IPS-15b (cell line): ENCODE measurements at regions not wholly inside any gene's neighbourhood (a gene's known extent, or its start where the extent isn't known, plus 50 kb on each side); places are given as distances from the start of the nearest gene placed in this dataset.

Experiments
- H3K27me3 ChIP-seq: one replicate; pipeline ENCODE4 v1.6.1; 2013; ENCODE audit warnings: low read length; ENCODE audit not compliant: control insufficient read depth, insufficient read depth
- H3K36me3 ChIP-seq: one replicate; pipeline ENCODE4 v1.6.1; 2013; ENCODE audit warnings: low read length; ENCODE audit not compliant: control insufficient read depth, insufficient read depth
- H3K4me1 ChIP-seq: one replicate; pipeline ENCODE4 v1.6.1; 2013; ENCODE audit warnings: mild to moderate bottlenecking, low read length; ENCODE audit not compliant: control insufficient read depth, insufficient read depth
- H3K4me3 ChIP-seq: one replicate; pipeline ENCODE4 v1.5.1; 2013; ENCODE audit warnings: low read depth, low read length
- H3K9ac ChIP-seq: one replicate; pipeline ENCODE4 v1.6.1; 2013; ENCODE audit warnings: low read depth, mild to moderate bottlenecking, low read length
- H3K9me3 ChIP-seq: one replicate; pipeline ENCODE4 v1.6.1; 2013; ENCODE audit warnings: mild to moderate bottlenecking, low read length; ENCODE audit not compliant: control insufficient read depth, insufficient read depth

DNA sequence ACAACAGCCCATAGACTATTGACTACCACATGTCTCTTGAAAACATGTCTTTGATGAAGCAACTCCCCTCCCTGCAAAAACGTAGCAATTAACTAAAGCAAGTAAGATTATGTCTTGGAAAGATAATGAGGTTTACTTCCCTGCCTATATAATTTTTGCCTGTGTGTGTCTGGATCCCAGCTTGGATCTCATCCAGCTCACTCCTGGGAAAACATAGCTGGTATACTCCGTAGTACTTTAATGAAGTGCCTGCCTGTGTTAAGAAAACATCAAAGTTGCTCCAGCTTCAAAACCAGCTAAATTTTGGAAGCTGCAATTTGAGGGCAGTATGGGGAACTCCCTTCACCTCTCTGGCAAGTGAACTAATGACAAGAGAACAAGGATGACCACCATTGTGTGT lies 182.6 kb upstream of the C9orf72 start:
- Histone ChIP-seq H3K4me3 (no peak overlapping the region), H3K36me3 (no peaks in the 10 kb centered on the region), H3K27me3 (no peaks in the 10 kb centered on the region), H3K9ac (no peak overlapping the region), H3K9me3 (no peaks in the 10 kb centered on the region), H3K4me1 (peaks cover 8% of the 10 kb centered on the region)

DNA sequence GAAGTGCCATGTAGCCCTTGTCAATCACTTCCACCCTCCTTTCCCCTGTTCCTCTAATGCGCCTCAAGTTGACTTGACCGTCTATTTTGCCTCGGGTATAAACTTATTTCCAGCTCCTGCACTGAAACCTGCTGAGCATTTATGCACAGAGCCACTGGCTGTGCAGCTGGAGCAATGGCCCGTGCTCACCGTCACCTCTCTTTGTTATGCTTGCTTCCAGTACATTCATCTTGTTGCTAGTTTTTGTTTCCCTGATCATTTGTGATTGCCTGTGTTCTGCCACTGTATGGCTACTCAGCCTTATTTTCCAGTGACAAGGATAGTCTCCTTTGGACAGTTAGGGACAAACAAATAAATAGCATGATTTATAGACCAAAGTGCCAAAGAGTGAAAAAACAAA lies 183.1 kb upstream of the C9orf72 start:
- H3K9ac ChIP-seq = no peak overlapping the region
- no peaks in the 10 kb centered on the region for H3K27me3 ChIP-seq
- H3K9me3 ChIP-seq = no peaks in the 10 kb centered on the region
- no peak overlapping the region for H3K4me3 ChIP-seq
- peaks cover 6% of the 10 kb centered on the region for H3K4me1 ChIP-seq
- no peaks in the 10 kb centered on the region for H3K36me3 ChIP-seq

DNA sequence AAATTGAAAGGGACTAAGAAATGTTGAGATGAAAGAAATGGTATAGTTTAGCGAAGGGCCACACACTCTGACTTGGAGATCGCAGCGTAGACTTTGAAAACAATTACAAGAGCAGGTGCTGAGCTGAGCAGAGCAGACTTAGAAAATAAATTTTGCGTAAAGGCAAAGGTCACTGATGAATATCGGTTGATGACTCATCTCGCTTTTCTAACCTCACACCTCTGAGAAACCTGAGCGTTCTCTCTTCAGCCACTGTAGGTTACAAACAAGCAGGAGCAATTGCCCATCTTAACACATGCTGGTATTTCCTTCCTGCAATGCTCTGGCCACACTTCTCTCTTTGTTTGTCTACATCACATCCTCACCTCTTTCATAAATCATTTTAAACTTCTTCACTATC lies 190.6 kb upstream of the C9orf72 start:
- no peak overlapping the region for H3K9ac ChIP-seq
- no peak overlapping the region for H3K4me3 ChIP-seq
- H3K36me3 ChIP-seq = no peaks in the 10 kb centered on the region
- no peaks in the 10 kb centered on the region for H3K4me1 ChIP-seq
- no peaks in the 10 kb centered on the region for H3K27me3 ChIP-seq
- H3K9me3 ChIP-seq = no peaks in the 10 kb centered on the region

GRCh38 chr9:27765266-27766072 lies 192.2 kb upstream of the C9orf72 start:
- Histone ChIP-seq H3K4me1 (no peaks in the 10 kb centered on the region), H3K9ac (no peak overlapping the region), H3K36me3 (no peaks in the 10 kb centered on the region), H3K9me3 (no peaks in the 10 kb centered on the region), H3K27me3 (no peaks in the 10 kb centered on the region), H3K4me3 (no peak overlapping the region)

DNA sequence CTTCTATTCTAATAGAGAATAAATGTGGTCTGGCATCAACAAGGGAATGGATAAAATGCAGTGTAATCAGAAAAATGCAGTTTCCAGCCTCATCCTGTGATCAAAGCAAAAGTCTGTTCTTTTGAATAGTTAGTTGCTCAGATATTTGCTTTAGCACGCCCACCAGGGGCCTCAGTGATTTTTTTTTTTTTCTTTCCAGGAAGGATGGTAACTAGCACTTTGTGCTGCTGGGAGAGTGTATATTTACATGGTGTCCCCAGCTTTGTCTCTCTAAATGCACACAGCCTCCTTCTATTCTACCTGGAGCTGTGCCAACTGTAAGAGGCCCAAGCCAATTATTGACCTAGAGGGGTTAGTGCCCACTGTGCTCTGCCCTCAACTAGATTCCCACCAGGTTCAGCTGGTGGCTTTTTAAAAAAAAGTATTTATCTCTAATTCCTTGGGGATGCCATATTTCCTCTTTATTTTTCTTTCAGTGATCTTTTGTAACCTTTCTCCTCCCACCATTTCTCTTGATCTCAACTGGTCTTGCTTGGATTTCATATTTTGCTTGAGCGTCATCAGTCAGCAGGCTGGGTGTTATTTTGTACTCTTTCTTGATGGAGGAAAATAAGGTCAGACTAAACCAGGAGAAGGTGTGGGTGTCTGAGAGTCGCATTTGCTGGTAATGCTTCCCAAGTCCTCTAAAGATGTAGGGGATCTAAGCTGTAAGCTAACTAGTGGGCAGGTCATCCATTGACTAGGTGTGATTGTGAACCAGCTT lies 193.0 kb upstream of the C9orf72 start:
- H3K27me3 ChIP-seq = no peaks in the 10 kb centered on the region
- no peaks in the 10 kb centered on the region for H3K36me3 ChIP-seq
- H3K9me3 ChIP-seq = no peaks in the 10 kb centered on the region
- no peak overlapping the region for H3K9ac ChIP-seq
- H3K4me3 ChIP-seq = no peak overlapping the region
- peaks cover 2% of the 10 kb centered on the region for H3K4me1 ChIP-seq

- Histone ChIP-seq H3K36me3 (no peaks in the 10 kb centered on the region), H3K4me3 (no peak overlapping the region)
Measured at GRCh38 chr9:27768781-27769180, 195.5 kb upstream of the C9orf72 start.

GRCh38 chr9:27770541-27770940 lies 197.3 kb upstream of the C9orf72 start:
- Histone ChIP-seq H3K27me3 (no peaks in the 10 kb centered on the region), H3K4me1 (peaks cover 13% of the 10 kb centered on the region), H3K4me3 (no peak overlapping the region), H3K36me3 (no peaks in the 10 kb centered on the region), H3K9me3 (no peaks in the 10 kb centered on the region), H3K9ac (no peak overlapping the region)

More at GRCh38 chr9:27768781-27769180, 195.5 kb upstream of the C9orf72 start:
- Histone ChIP-seq H3K9ac (no peak overlapping the region), H3K9me3 (no peaks in the 10 kb centered on the region), H3K27me3 (no peaks in the 10 kb centered on the region), H3K4me1 (peaks cover 13% of the 10 kb centered on the region)

GRCh38 chr9:27771803-27772545 lies 198.7 kb upstream of the C9orf72 start:
- Histone ChIP-seq H3K27me3 (no peaks in the 10 kb centered on the region), H3K9ac (peak overlapping the region; percentile 38), H3K9me3 (no peaks in the 10 kb centered on the region), H3K36me3 (no peaks in the 10 kb centered on the region), H3K4me1 (peaks cover 13% of the 10 kb centered on the region), H3K4me3 (no peak overlapping the region)

- Histone ChIP-seq H3K9ac (no peak overlapping the region), H3K27me3 (no peaks in the 10 kb centered on the region), H3K4me3 (no peak overlapping the region), H3K9me3 (no peaks in the 10 kb centered on the region), H3K36me3 (no peaks in the 10 kb centered on the region), H3K4me1 (no peaks in the 10 kb centered on the region)
Measured at GRCh38 chr9:27784847-27785713, 211.8 kb upstream of the C9orf72 start.

GRCh38 chr9:27785714-27786100 lies 212.4 kb upstream of the C9orf72 start:
- Histone ChIP-seq H3K9ac (no peak overlapping the region), H3K9me3 (no peaks in the 10 kb centered on the region), H3K27me3 (no peaks in the 10 kb centered on the region), H3K4me3 (no peak overlapping the region), H3K36me3 (no peaks in the 10 kb centered on the region), H3K4me1 (no peaks in the 10 kb centered on the region)

GRCh38 chr9:27787891-27788290 lies 214.6 kb upstream of the C9orf72 start:
- Histone ChIP-seq H3K36me3 (no peaks in the 10 kb centered on the region), H3K9ac (no peak overlapping the region), H3K27me3 (no peaks in the 10 kb centered on the region), H3K4me3 (no peak overlapping the region), H3K4me1 (no peaks in the 10 kb centered on the region), H3K9me3 (no peaks in the 10 kb centered on the region)
